SK-N-SH (cell line): ENCODE measurements at regions not wholly inside any gene's neighbourhood (a gene's known extent, or its start where the extent isn't known, plus 50 kb on each side); places are given as distances from the start of the nearest gene placed in this dataset.

ENCODE experiments used
- ELF1 ChIP-seq: IDR thresholded peaks from 2 replicates; pipeline ENCODE4 v1.4.0; 2012
- EP300 ChIP-seq, 2 experiments: IDR thresholded peaks; 2 replicates each; pipeline versions ENCODE4 v1.4.0 to v1.6.1; 2012; ENCODE audit warnings: borderline replicate concordance in 1 of 2, low read depth in 1 of 2, low read length in 1 of 2
- GABPA ChIP-seq: IDR thresholded peaks from 2 replicates; pipeline ENCODE4 v1.4.0; 2012; ENCODE audit warnings: low read depth, mild to moderate bottlenecking
- GATA2 ChIP-seq: sonication (generic); formaldehyde crosslinking; IDR thresholded peaks from 2 replicates; pipeline ENCODE4 v1.5.0; 2020; ENCODE audit warnings: mild to moderate bottlenecking, missing genetic modification reagents
- JUND ChIP-seq: IDR thresholded peaks from 2 replicates; pipeline ENCODE4 v1.4.0; 2012
- NFIC ChIP-seq: IDR thresholded peaks from 2 replicates; pipeline ENCODE4 v1.4.0; 2012; ENCODE audit warnings: borderline replicate concordance
- RFX5 ChIP-seq: IDR thresholded peaks from 2 replicates; pipeline ENCODE4 v1.6.1; 2012; ENCODE audit warnings: mild to moderate bottlenecking, improper control_type of control experiment, low read length
- RXRA ChIP-seq: IDR thresholded peaks from 2 replicates; pipeline ENCODE4 v1.4.0; 2012; ENCODE audit warnings: low read depth, mild to moderate bottlenecking, borderline replicate concordance
- TEAD4 ChIP-seq: IDR thresholded peaks from 2 replicates; pipeline ENCODE4 v1.4.0; 2012; ENCODE audit warnings: mild to moderate bottlenecking, borderline replicate concordance; ENCODE audit not compliant: insufficient read depth
- YY1 ChIP-seq: IDR thresholded peaks from 2 replicates; pipeline ENCODE4 v1.4.0; 2012; ENCODE audit warnings: low read depth, mild to moderate bottlenecking
- TF ChIP-seq, protein P1 (sequence below): fragments of 200-600 bp; sonication (generic); IDR thresholded peaks from 2 replicates; pipeline ENCODE4 v1.6.1; 2017; ENCODE audit warnings: antibody characterized with exemption, mild to moderate bottlenecking, moderate library complexity
- TF ChIP-seq, protein P2 (sequence below): IDR thresholded peaks from 2 replicates; pipeline ENCODE4 v1.6.1; 2012; ENCODE audit warnings: mild to moderate bottlenecking, low read depth, low read length, moderate library complexity
- TF ChIP-seq, protein P3 (sequence below): IDR thresholded peaks from 2 replicates; pipeline ENCODE4 v1.4.0; 2012; ENCODE audit warnings: low read depth, borderline replicate concordance
- TF ChIP-seq, protein P4 (sequence below): IDR thresholded peaks from 2 replicates; pipeline ENCODE4 v1.4.0; 2012; ENCODE audit warnings: low read depth

DNA sequence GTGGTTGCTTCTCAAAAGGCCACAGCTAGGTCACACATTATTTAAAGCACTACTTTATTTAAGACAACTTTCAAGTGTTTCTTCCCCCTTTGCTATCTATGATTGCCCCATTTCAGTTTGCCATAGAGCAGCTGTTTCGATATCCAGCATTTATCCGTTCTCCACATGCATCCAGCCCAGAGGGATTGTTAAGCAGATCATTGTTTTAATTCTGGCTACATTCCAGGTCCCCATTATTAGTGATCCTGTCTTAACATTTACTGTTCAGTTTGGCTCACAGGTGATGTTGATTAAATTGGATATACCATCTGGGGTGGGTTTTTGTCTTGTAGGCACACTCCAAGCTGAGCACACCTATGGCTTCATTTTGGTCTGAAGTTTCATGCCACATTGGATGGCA lies 638.7 kb downstream of the ZEB2 start:
- TF ChIP-seq, protein P1, sequence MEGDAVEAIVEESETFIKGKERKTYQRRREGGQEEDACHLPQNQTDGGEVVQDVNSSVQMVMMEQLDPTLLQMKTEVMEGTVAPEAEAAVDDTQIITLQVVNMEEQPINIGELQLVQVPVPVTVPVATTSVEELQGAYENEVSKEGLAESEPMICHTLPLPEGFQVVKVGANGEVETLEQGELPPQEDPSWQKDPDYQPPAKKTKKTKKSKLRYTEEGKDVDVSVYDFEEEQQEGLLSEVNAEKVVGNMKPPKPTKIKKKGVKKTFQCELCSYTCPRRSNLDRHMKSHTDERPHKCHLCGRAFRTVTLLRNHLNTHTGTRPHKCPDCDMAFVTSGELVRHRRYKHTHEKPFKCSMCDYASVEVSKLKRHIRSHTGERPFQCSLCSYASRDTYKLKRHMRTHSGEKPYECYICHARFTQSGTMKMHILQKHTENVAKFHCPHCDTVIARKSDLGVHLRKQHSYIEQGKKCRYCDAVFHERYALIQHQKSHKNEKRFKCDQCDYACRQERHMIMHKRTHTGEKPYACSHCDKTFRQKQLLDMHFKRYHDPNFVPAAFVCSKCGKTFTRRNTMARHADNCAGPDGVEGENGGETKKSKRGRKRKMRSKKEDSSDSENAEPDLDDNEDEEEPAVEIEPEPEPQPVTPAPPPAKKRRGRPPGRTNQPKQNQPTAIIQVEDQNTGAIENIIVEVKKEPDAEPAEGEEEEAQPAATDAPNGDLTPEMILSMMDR: no peak
- TF ChIP-seq TEAD4 (no peak), NFIC (no peak), YY1 (no peak), JUND (no peak), RXRA (no peak), EP300 (IDR thresholded peaks at IDR 0.05; ENCODE audit: borderline replicate concordance in 1 of 2, low read depth in 1 of 2, low read length in 1 of 2) (no peak), RFX5 (no peak), GATA2 (CRISPR knock-in tag) (no peak), GABPA (no peak), ELF1 (no peak)
- TF ChIP-seq, protein P2, sequence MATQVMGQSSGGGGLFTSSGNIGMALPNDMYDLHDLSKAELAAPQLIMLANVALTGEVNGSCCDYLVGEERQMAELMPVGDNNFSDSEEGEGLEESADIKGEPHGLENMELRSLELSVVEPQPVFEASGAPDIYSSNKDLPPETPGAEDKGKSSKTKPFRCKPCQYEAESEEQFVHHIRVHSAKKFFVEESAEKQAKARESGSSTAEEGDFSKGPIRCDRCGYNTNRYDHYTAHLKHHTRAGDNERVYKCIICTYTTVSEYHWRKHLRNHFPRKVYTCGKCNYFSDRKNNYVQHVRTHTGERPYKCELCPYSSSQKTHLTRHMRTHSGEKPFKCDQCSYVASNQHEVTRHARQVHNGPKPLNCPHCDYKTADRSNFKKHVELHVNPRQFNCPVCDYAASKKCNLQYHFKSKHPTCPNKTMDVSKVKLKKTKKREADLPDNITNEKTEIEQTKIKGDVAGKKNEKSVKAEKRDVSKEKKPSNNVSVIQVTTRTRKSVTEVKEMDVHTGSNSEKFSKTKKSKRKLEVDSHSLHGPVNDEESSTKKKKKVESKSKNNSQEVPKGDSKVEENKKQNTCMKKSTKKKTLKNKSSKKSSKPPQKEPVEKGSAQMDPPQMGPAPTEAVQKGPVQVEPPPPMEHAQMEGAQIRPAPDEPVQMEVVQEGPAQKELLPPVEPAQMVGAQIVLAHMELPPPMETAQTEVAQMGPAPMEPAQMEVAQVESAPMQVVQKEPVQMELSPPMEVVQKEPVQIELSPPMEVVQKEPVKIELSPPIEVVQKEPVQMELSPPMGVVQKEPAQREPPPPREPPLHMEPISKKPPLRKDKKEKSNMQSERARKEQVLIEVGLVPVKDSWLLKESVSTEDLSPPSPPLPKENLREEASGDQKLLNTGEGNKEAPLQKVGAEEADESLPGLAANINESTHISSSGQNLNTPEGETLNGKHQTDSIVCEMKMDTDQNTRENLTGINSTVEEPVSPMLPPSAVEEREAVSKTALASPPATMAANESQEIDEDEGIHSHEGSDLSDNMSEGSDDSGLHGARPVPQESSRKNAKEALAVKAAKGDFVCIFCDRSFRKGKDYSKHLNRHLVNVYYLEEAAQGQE: no peak
- TF ChIP-seq, protein P3, sequence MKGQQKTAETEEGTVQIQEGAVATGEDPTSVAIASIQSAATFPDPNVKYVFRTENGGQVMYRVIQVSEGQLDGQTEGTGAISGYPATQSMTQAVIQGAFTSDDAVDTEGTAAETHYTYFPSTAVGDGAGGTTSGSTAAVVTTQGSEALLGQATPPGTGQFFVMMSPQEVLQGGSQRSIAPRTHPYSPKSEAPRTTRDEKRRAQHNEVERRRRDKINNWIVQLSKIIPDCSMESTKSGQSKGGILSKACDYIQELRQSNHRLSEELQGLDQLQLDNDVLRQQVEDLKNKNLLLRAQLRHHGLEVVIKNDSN: no peak
- TF ChIP-seq, protein P4, sequence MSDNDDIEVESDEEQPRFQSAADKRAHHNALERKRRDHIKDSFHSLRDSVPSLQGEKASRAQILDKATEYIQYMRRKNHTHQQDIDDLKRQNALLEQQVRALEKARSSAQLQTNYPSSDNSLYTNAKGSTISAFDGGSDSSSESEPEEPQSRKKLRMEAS: no peak
